IMR-90 (cell line): ENCODE measurements at regions not wholly inside any gene's neighbourhood (a gene's known extent, or its start where the extent isn't known, plus 50 kb on each side); places are given as distances from the start of the nearest gene placed in this dataset.
A peak's percentile ranks its signal among the peaks of the same experiment; 100 is the strongest.

ENCODE experiments used
- ATAC-seq: fragments of 200-7000 bp; cut with Tn5 transposase; 2 replicates; pipeline ENCODE4 v1.9.1; 2020; ENCODE audit warnings: low read depth, mild to moderate bottlenecking, moderate library complexity
- BruUV-seq: library from RNA; stranded (reverse); fragments of 400-500 nt; replicated peaks from 2 replicates; lab custom pipeline; 2021; lab: Mats Ljungman, UMichigan
- CTCF ChIA-PET: fragments of 300-600 bp; formaldehyde crosslinking; extraction: SDS; loops from one replicate; lab custom pipeline; 2021; ENCODE audit warnings: antibody characterized with exemption; lab: Yijun Ruan, JAX
- POLR2A ChIA-PET: fragments of 300-600 bp; sonication (Branson Sonifier 250); formaldehyde crosslinking; loops from one replicate; lab custom pipeline; 2022; ENCODE audit warnings: antibody characterized with exemption; ENCODE audit not compliant: unreplicated experiment; lab: Charles Lee
- DNase-seq: peaks from one replicate; pipeline ENCODE4 v3.0.0; 2013
- H2AFZ ChIP-seq: replicated peaks from 2 replicates; pipeline ENCODE3; 2013; ENCODE audit warnings: low read length, mild to moderate bottlenecking; ENCODE audit not compliant: poor library complexity
- H2AK5ac ChIP-seq: 2 replicates; pipeline ENCODE4 v1.6.1; 2013; ENCODE audit warnings: low read depth, low read length, inconsistent platforms
- H2AK9ac ChIP-seq: replicated peaks from 2 replicates; pipeline ENCODE3; 2013; ENCODE audit warnings: mild to moderate bottlenecking, low read depth, low read length, moderate library complexity; ENCODE audit not compliant: poor library complexity
- H2BK120ac ChIP-seq: 2 replicates; pipeline ENCODE4 v1.6.1; 2013; ENCODE audit warnings: low read depth, low read length, inconsistent platforms
- H2BK15ac ChIP-seq: 3 replicates; pipeline ENCODE4 v1.6.1; 2013; ENCODE audit warnings: low read depth, low read length, inconsistent platforms
- H2BK20ac ChIP-seq: 2 replicates; pipeline ENCODE4 v1.6.1; 2013; ENCODE audit warnings: low read depth, mild to moderate bottlenecking, inconsistent platforms, low read length, moderate library complexity
- H2BK5ac ChIP-seq: 2 replicates; pipeline ENCODE4 v1.6.1; 2013; ENCODE audit warnings: mild to moderate bottlenecking, low read depth, low read length, inconsistent platforms; ENCODE audit not compliant: poor library complexity, severe bottlenecking
- H3K14ac ChIP-seq: replicated peaks from 2 replicates; pipeline ENCODE4 v1.6.1; 2013; ENCODE audit warnings: low read depth, low read length, inconsistent platforms
- H3K18ac ChIP-seq: 2 replicates; pipeline ENCODE4 v1.6.1; 2013; ENCODE audit warnings: low read depth, low read length, control low read depth
- H3K23ac ChIP-seq: 2 replicates; pipeline ENCODE4 v1.6.1; 2013; ENCODE audit warnings: low read depth, low read length, inconsistent platforms
- H3K27ac ChIP-seq: 2 replicates; pipeline ENCODE4 v1.5.1; 2013; ENCODE audit warnings: mild to moderate bottlenecking, control low read depth, low read length; ENCODE audit not compliant: insufficient read depth
- H3K27me3 ChIP-seq: 2 replicates; pipeline ENCODE4 v1.6.1; 2013; ENCODE audit warnings: low read length; ENCODE audit not compliant: control insufficient read depth, insufficient read depth
- H3K36me3 ChIP-seq: 2 replicates; pipeline ENCODE4 v1.6.1; 2013; ENCODE audit warnings: low read length, mixed read lengths; ENCODE audit not compliant: control insufficient read depth, insufficient read depth
- H3K4ac ChIP-seq: 2 replicates; pipeline ENCODE4 v1.6.1; 2013; ENCODE audit warnings: low read depth, low read length, inconsistent platforms
- H3K4me1 ChIP-seq: 2 replicates; pipeline ENCODE4 v1.6.1; 2013; ENCODE audit warnings: low read length, mixed read lengths; ENCODE audit not compliant: control insufficient read depth, insufficient read depth
- H3K4me2 ChIP-seq: 2 replicates; pipeline ENCODE4 v1.6.1; 2013; ENCODE audit warnings: low read depth, mild to moderate bottlenecking, control low read depth, low read length, moderate library complexity
- H3K4me3 ChIP-seq: 2 replicates; pipeline ENCODE4 v1.5.1; 2013; ENCODE audit warnings: low read depth, mild to moderate bottlenecking, control low read depth, low read length, moderate library complexity; ENCODE audit not compliant: insufficient read depth
- H3K56ac ChIP-seq: 2 replicates; pipeline ENCODE4 v1.6.1; 2013; ENCODE audit warnings: low read length, inconsistent platforms; ENCODE audit not compliant: insufficient read depth; ENCODE audit errors: extremely low read depth
- H3K79me1 ChIP-seq, 2 experiments: 2 replicates each; pipeline ENCODE4 v1.6.1; 2013; ENCODE audit warnings: low read length in 2 of 2, inconsistent platforms in 1 of 2, low read depth in 1 of 2
- H3K9ac ChIP-seq: 2 replicates; pipeline ENCODE4 v1.6.1; 2013; ENCODE audit warnings: low read depth, low read length, control low read depth
- H3K9me1 ChIP-seq: 2 replicates; pipeline ENCODE4 v1.6.1; 2013; ENCODE audit warnings: low read length, inconsistent platforms; ENCODE audit not compliant: insufficient read depth
- H3K9me3 ChIP-seq: 2 replicates; pipeline ENCODE4 v1.6.1; 2013; ENCODE audit warnings: low read length; ENCODE audit not compliant: control insufficient read depth, insufficient read depth
- H4K20me1 ChIP-seq: 2 replicates; pipeline ENCODE4 v1.6.1; 2013; ENCODE audit warnings: low read length, inconsistent platforms; ENCODE audit not compliant: insufficient read depth
- H4K5ac ChIP-seq: 2 replicates; pipeline ENCODE4 v1.6.1; 2013; ENCODE audit warnings: mild to moderate bottlenecking, low read depth, low read length, control low read depth
- H4K8ac ChIP-seq, 2 experiments: 2 replicates each; pipeline ENCODE4 v1.6.1; 2013; ENCODE audit warnings: low read depth in 2 of 2, low read length in 2 of 2, control low read depth in 1 of 2, inconsistent platforms in 1 of 2
- H4K91ac ChIP-seq: 2 replicates; pipeline ENCODE4 v1.6.1; 2013; ENCODE audit warnings: low read depth, low read length, inconsistent platforms; ENCODE audit not compliant: insufficient read depth
- ELK1 ChIP-seq: fragments of 150-350 bp; IDR thresholded peaks from 2 replicates; pipeline ENCODE4 v1.6.1; 2016; ENCODE audit warnings: low read depth, mild to moderate bottlenecking, low read length, moderate library complexity, borderline replicate concordance
- MXI1 ChIP-seq: IDR thresholded peaks from 2 replicates; pipeline ENCODE4 v1.6.1; 2012; ENCODE audit warnings: low read depth, mild to moderate bottlenecking, low read length, moderate library complexity, borderline replicate concordance
- NFE2L2 ChIP-seq: fragments of 150-350 bp; IDR thresholded peaks from 2 replicates; pipeline ENCODE4 v1.6.1; 2016; ENCODE audit warnings: low read depth, mild to moderate bottlenecking, low read length
- POLR2A ChIP-seq: IDR thresholded peaks from 2 replicates; pipeline ENCODE4 v1.6.1; 2012; ENCODE audit warnings: mild to moderate bottlenecking, low read depth, low read length
- SMC3 ChIP-seq: fragments of 150-350 bp; IDR thresholded peaks from 2 replicates; pipeline ENCODE4 v1.6.1; 2016; ENCODE audit warnings: low read depth, mild to moderate bottlenecking, antibody characterized with exemption, low read length, moderate library complexity
- WGBS, 2 experiments: methylation state at CpG; one replicate each; pipeline versions ENCODE4 v1.1.5 to v1.1.7; 2013; ENCODE audit warnings: missing lambda C conversion rate in 2 of 2; ENCODE audit not compliant: insufficient read length in 1 of 2; ENCODE audit errors: extremely low coverage in 2 of 2; 5-methylcytosine and 5-hydroxymethylcytosine counted together
- dilution Hi-C: fragments of 300-500 bp; cut with HindIII; formaldehyde crosslinking; loops from one replicate; pipeline ENCODE4 v1.14.3; 2018; ENCODE audit warnings: low sequenced_read_pairs; ENCODE audit not compliant: unreplicated experiment
- in situ Hi-C: fragments of 300-500 bp; cut with MboI; formaldehyde crosslinking; loops from 3 replicates; pipeline ENCODE4 v1.14.3; 2019; ENCODE audit warnings: low sequenced_read_pairs, inconsistent platforms, mixed read lengths
- intact Hi-C: fragments of 100-400 bp; cut with micrococcal nuclease; formaldehyde crosslinking; loops from 2 replicates; pipeline ENCODE4 v1.10.0; 2022
- TF ChIP-seq, protein P1 (sequence below): fragments of 150-350 bp; IDR thresholded peaks from 2 replicates; pipeline ENCODE4 v1.6.1; 2017; ENCODE audit warnings: mild to moderate bottlenecking, antibody characterized with exemption, low read length, low read depth
- TF ChIP-seq, protein P2 (sequence below): conservative IDR thresholded peaks from 2 replicates; pipeline ENCODE4 v1.5.1; 2012; ENCODE audit warnings: mild to moderate bottlenecking, low read depth, low read length, improper control_type of control experiment

DNA sequence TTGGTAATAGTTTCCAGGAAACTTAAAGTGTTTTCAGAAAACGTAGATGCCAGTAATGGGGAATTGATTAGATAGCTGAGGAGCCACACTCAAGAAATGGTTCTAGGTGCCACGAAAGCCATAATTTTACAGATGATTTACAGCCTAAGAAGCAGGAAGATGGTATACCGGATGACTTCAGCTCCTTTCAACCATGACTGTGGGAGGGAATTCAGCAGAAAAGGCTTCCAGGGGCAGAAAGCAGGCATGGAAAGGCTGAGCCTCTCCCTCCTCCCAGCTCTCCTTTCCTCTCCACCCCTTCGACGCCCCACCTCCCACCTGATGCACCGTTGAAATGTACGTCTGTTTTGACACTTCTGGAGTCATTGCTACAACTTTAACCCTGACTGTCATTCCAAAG lies 68.6 kb upstream of the SMIM21 start:
- ATAC-seq (no peak), DNase-seq (no peak)
- H3K18ac ChIP-seq, result peak overlapping the region; percentile 39; the same call in 1 of the 2 replicates
- 0 out of 2 replicates have a peak overlapping the region, but pooled peaks have one; percentile 12 for H4K91ac ChIP-seq
- no peak overlapping the region for H2BK15ac ChIP-seq
- no peak overlapping the region for H3K23ac ChIP-seq
- H3K4ac ChIP-seq, result peak overlapping the region; percentile 38; the same call in 1 of the 2 replicates
- no peaks in the 10 kb centered on the region for H4K20me1 ChIP-seq
- H2BK5ac ChIP-seq, result no peak overlapping the region
- H3K9me3 ChIP-seq, result no peaks in the 10 kb centered on the region
- H3K79me1 ChIP-seq, result no peaks in the 10 kb centered on the region
- ChIA-PET POLR2A (no interaction called here), CTCF (no interaction called here)
- no peak overlapping the region for H4K5ac ChIP-seq
- peaks cover 2% of the 10 kb centered on the region; the same call in 1 of the 2 replicates for H3K9me1 ChIP-seq
- H2AK5ac ChIP-seq, result peak overlapping the region; percentile 74; the same call in 1 of the 2 replicates
- WGBS, 2 experiments, result no CpG with 5 or more reads among the region's 7 CpGs
- H3K27ac ChIP-seq, result no peak overlapping the region
- H2AFZ ChIP-seq, result no peak overlapping the region
- dilution Hi-C loops, result no loop called here
- H3K36me3 ChIP-seq, result no peaks in the 10 kb centered on the region
- H3K4me3 ChIP-seq, result no peak overlapping the region
- intact Hi-C loops, result no loop called here
- BruUV-seq, result no TSS peak
- TF ChIP-seq MXI1 (no peak), SMC3 (no peak), ELK1 (no peak), POLR2A (no peak), NFE2L2 (no peak)
- TF ChIP-seq, protein P1, sequence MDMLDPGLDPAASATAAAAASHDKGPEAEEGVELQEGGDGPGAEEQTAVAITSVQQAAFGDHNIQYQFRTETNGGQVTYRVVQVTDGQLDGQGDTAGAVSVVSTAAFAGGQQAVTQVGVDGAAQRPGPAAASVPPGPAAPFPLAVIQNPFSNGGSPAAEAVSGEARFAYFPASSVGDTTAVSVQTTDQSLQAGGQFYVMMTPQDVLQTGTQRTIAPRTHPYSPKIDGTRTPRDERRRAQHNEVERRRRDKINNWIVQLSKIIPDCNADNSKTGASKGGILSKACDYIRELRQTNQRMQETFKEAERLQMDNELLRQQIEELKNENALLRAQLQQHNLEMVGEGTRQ, result no peak
- TF ChIP-seq, protein P2, sequence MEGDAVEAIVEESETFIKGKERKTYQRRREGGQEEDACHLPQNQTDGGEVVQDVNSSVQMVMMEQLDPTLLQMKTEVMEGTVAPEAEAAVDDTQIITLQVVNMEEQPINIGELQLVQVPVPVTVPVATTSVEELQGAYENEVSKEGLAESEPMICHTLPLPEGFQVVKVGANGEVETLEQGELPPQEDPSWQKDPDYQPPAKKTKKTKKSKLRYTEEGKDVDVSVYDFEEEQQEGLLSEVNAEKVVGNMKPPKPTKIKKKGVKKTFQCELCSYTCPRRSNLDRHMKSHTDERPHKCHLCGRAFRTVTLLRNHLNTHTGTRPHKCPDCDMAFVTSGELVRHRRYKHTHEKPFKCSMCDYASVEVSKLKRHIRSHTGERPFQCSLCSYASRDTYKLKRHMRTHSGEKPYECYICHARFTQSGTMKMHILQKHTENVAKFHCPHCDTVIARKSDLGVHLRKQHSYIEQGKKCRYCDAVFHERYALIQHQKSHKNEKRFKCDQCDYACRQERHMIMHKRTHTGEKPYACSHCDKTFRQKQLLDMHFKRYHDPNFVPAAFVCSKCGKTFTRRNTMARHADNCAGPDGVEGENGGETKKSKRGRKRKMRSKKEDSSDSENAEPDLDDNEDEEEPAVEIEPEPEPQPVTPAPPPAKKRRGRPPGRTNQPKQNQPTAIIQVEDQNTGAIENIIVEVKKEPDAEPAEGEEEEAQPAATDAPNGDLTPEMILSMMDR, result no peak
- peak overlapping the region; percentile 36; the same call in 1 of the 2 replicates for H2BK20ac ChIP-seq
- H3K4me2 ChIP-seq, result no peak overlapping the region
- no peaks in the 10 kb centered on the region for H3K27me3 ChIP-seq
- peak overlapping the region; percentile 53 for H2BK120ac ChIP-seq
- H3K56ac ChIP-seq, result no peak overlapping the region
- no peak overlapping the region for H4K8ac ChIP-seq
- H3K9ac ChIP-seq, result no peak overlapping the region
- H2AK9ac ChIP-seq, result no peak overlapping the region
- H3K4me1 ChIP-seq, result peaks cover 13% of the 10 kb centered on the region
- 0 out of 2 replicates have a peak overlapping the region, but pooled peaks have one; percentile 42 for H3K14ac ChIP-seq
- in situ Hi-C loops, result loop anchor here (25.0 kb wide), 1 partner anchor 866 kb away; no protein-coding TSS in a partner anchor
